OCI-LY1 (cell line): ENCODE measurements at regions not wholly inside any gene's neighbourhood (a gene's known extent, or its start where the extent isn't known, plus 50 kb on each side); places are given as distances from the start of the nearest gene placed in this dataset.

Experiments
- CTCF ChIP-seq: fragments of 200-600 bp; sonication (generic), shearing (Covaris generic); IDR thresholded peaks from 2 replicates; pipeline ENCODE4 v1.5.1; 2017; ENCODE audit warnings: mild to moderate bottlenecking, antibody characterized with exemption, low read length, moderate library complexity, mixed read lengths
- EZH2 ChIP-seq: fragments of 200-600 bp; sonication (generic), shearing (Covaris generic); IDR thresholded peaks from 2 replicates; pipeline ENCODE4 v1.8.0; 2017; ENCODE audit warnings: borderline replicate concordance, mixed run types, mild to moderate bottlenecking, antibody characterized with exemption, low read length, moderate library complexity, mixed read lengths

- no peak for TF ChIP-seq CTCF
- no peak for TF ChIP-seq EZH2
These were observed 66.8 kb upstream of the SPRED2 start for GRCh38 chr2:65499216-65499615.
